ENCODE measurements at regions not wholly inside any gene's neighbourhood (a gene's known extent, or its start where the extent isn't known, plus 50 kb on each side); places are given as distances from the start of the nearest gene placed in this dataset.

DNA sequence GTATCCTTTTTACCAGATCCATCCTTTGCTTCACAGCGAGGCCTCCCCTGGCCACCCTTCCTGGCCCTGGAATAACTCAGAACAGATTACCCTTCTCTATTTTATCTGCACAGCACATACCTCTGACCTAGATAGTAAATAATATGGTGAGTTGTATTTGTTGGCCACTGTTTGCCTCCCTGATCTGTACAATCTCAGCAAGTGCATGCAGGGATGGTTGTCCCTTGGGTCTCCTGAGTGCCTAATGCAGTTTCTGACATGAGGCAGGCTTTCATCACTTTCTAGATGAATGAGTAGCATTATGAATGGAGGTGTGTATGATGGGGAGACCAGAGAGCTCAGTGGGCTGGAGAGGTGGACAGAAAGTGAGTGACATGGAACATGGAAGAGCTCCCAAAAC lies 525.1 kb upstream of the IGFBP3 start:
- no peak for TF ChIP-seq STAT3 (IDR thresholded peaks at IDR 0.05; ENCODE audit: low read depth, low read length)
- no peak for TF ChIP-seq EGR1 (IDR thresholded peaks at IDR 0.05; ENCODE audit: borderline replicate concordance in 1 of 2, low read depth in 2 of 2, low read length in 2 of 2)
- TF ChIP-seq MYC (IDR thresholded peaks at IDR 0.05; ENCODE audit: insufficient read depth, insufficient read length, insufficient replicate concordance, low read length, severe bottlenecking) = no peak
- TF ChIP-seq, protein P1, sequence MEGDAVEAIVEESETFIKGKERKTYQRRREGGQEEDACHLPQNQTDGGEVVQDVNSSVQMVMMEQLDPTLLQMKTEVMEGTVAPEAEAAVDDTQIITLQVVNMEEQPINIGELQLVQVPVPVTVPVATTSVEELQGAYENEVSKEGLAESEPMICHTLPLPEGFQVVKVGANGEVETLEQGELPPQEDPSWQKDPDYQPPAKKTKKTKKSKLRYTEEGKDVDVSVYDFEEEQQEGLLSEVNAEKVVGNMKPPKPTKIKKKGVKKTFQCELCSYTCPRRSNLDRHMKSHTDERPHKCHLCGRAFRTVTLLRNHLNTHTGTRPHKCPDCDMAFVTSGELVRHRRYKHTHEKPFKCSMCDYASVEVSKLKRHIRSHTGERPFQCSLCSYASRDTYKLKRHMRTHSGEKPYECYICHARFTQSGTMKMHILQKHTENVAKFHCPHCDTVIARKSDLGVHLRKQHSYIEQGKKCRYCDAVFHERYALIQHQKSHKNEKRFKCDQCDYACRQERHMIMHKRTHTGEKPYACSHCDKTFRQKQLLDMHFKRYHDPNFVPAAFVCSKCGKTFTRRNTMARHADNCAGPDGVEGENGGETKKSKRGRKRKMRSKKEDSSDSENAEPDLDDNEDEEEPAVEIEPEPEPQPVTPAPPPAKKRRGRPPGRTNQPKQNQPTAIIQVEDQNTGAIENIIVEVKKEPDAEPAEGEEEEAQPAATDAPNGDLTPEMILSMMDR (IDR thresholded peaks at IDR 0.05 in 2 of 3, conservative IDR thresholded peaks at IDR 0.05 in 1 of 3; ENCODE audit: control insufficient read depth in 2 of 3, extremely low read depth in 1 of 3, insufficient read depth in 1 of 3, low read depth in 3 of 3, low read length in 3 of 3) = no peak
- TF ChIP-seq NR2C2 (IDR thresholded peaks at IDR 0.05; ENCODE audit: borderline replicate concordance, control insufficient read depth, insufficient read length, low read depth) = no peak
- no peak for TF ChIP-seq RAD51 (IDR thresholded peaks at IDR 0.05)
